Sigmoid colon (tissue), 6 donors: ENCODE measurements at regions not wholly inside any gene's neighbourhood (a gene's known extent, or its start where the extent isn't known, plus 50 kb on each side); places are given as distances from the start of the nearest gene placed in this dataset.

Source experiments
- DNase-seq: peaks from one replicate; pipeline ENCODE4 v3.0.0-alpha.2; 2019
- H3K27ac ChIP-seq, 4 donors: fragments of 200-600 bp; sonication (generic); one replicate each; pipeline ENCODE4 v1.5.1; 2016 to 2019; ENCODE audit warnings: mild to moderate bottlenecking in 1 of 4
- H3K27me3 ChIP-seq, 3 donors: fragments of 200-600 bp; sonication (generic); one replicate each; pipeline ENCODE4 v1.5.1; 2019; ENCODE audit warnings: mild to moderate bottlenecking in 1 of 3
- H3K36me3 ChIP-seq, 4 donors: fragments of 200-600 bp; sonication (generic); one replicate each; pipeline ENCODE4 v1.5.1; 2016 to 2019
- H3K4me1 ChIP-seq, 4 donors: fragments of 200-600 bp; sonication (generic); one replicate each; pipeline ENCODE4 v1.5.1; 2017 to 2019
- H3K4me3 ChIP-seq, 4 donors: fragments of 200-600 bp; sonication (generic); one replicate each; pipeline ENCODE4 v1.5.1; 2017 to 2019; ENCODE audit warnings: mild to moderate bottlenecking in 2 of 4, moderate library complexity in 1 of 4
- H3K9me3 ChIP-seq, 4 donors: fragments of 200-600 bp in 3 of 4; sonication (generic) in 3 of 4; one replicate each; pipeline versions ENCODE4 v1.5.1 to v1.6.1; 2013 to 2019
- EP300 ChIP-seq, 4 donors: sonication (generic); formaldehyde crosslinking; IDR thresholded peaks; one replicate each; pipeline ENCODE4 v1.6.1; 2017; ENCODE audit warnings: antibody characterized with exemption in 4 of 4
- POLR2A ChIP-seq, 2 donors: fragments of 450-650 bp; IDR thresholded peaks; one replicate each; pipeline ENCODE4 v1.6.1; 2016; ENCODE audit warnings: antibody characterized with exemption in 2 of 2, mild to moderate bottlenecking in 2 of 2, moderate library complexity in 2 of 2
- POLR2AphosphoS5 ChIP-seq, 4 donors: sonication (generic); formaldehyde crosslinking; IDR thresholded peaks; one replicate each; pipeline ENCODE4 v1.6.1; 2017; ENCODE audit warnings: antibody characterized with exemption in 4 of 4
- WGBS, 2 donors: extraction: QIAGEN DNeasy Blood & Tissue Kit; methylation state at CpG; one replicate each; pipeline ENCODE4 v1.1.7; 2013; 5-methylcytosine and 5-hydroxymethylcytosine counted together
- intact Hi-C: fragments of 100-400 bp; cut with DNase I; formaldehyde crosslinking; loops from one replicate; pipeline ENCODE4 v1.15.1; 2023
- TF ChIP-seq, protein P1 (sequence below), 4 experiments: fragments of 450-650 bp in 3 of 4; fragments of 200-600 bp in 1 of 4; IDR thresholded peaks; one replicate each; pipeline ENCODE4 v1.5.1; 2016 to 2019; ENCODE audit warnings: antibody characterized with exemption in 4 of 4, mild to moderate bottlenecking in 3 of 4, moderate library complexity in 2 of 4
- donor health status: healthy with polysubstance abuse.
- donor health status: healthy.

DNA sequence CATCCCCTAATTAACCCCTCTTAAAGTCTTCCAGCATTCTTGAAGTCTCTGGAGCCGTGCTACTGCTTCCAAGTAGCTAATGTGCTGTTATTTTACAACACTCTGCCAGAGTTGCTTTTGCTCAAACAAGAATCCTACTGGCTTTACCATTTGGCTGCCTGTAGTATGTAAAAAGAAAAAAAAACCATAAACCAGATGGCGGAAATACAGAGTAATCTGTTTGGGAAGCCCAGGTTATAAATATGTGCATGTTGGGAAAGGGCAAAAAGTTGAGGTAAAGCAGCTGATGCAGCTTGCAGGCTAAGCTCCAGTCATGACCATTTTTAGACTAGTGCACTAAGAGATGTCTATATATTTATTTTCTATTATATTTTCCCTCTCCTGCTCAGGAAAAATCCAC lies 313.2 kb upstream of the ETAA1 start:
- DNase-seq, result no peak
- whole genome bisulfite sequencing, 2 donors, result 44 to 55% methylated on average over 2 of the region's 2 CpGs

DNA sequence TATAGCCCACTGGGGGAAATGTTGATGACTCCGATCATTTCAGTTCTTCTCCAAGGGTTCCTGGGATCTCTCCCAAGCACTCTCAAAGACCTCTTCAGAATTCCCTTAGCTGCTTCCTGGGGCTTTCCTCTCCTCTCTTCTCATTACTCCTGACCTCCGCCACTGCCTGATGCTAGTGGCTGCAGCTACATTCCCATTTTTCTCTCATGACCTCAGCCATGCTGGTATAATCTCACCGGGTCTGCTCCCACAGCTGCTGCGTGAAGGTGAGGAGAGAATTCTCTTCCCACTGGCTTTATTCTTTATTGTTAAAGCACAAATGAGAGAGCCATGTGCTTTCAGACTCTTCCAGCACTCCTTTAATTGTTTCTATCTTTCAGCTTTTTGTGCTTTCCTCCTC lies 312.0 kb upstream of the ETAA1 start:
- H3K27me3 ChIP-seq, result no peaks in the 10 kb centered on the region
- WGBS, 2 donors, result 82 to 85% methylated on average over 4 of the region's 4 CpGs
- no peaks in the 10 kb centered on the region for H3K36me3 ChIP-seq
- H3K4me3 ChIP-seq, result no peak overlapping the region
- peaks cover 0 to 4% (median 0%) of the 10 kb centered on the region in 4 donors for H3K9me3 ChIP-seq
- H3K27ac ChIP-seq, result peak overlapping the region in 3 of 4 donors; percentile 54 to 79 (median 77)
- H3K4me1 ChIP-seq, result peaks cover 0 to 46% (median 30%) of the 10 kb centered on the region in 4 donors
- intact Hi-C loops, result loop anchor here (10.0 kb wide), 1 partner anchor 240 kb away; no protein-coding TSS in a partner anchor
- TF ChIP-seq, protein P1, sequence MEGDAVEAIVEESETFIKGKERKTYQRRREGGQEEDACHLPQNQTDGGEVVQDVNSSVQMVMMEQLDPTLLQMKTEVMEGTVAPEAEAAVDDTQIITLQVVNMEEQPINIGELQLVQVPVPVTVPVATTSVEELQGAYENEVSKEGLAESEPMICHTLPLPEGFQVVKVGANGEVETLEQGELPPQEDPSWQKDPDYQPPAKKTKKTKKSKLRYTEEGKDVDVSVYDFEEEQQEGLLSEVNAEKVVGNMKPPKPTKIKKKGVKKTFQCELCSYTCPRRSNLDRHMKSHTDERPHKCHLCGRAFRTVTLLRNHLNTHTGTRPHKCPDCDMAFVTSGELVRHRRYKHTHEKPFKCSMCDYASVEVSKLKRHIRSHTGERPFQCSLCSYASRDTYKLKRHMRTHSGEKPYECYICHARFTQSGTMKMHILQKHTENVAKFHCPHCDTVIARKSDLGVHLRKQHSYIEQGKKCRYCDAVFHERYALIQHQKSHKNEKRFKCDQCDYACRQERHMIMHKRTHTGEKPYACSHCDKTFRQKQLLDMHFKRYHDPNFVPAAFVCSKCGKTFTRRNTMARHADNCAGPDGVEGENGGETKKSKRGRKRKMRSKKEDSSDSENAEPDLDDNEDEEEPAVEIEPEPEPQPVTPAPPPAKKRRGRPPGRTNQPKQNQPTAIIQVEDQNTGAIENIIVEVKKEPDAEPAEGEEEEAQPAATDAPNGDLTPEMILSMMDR (IDR thresholded peaks at IDR 0.05), result no peak
- no peak for TF ChIP-seq POLR2A (IDR thresholded peaks at IDR 0.05)
- TF ChIP-seq EP300 (IDR thresholded peaks at IDR 0.05), result no peak
- TF ChIP-seq POLR2AphosphoS5 (IDR thresholded peaks at IDR 0.05), result no peak
- DNase-seq, result no peak

More for the DNA sequence above, 313.2 kb upstream of the ETAA1 start:
- Histone ChIP-seq H3K4me3 (no peak overlapping the region), H3K27me3 (no peaks in the 10 kb centered on the region), H3K9me3 (peaks cover 0 to 4% (median 0%) of the 10 kb centered on the region in 4 donors), H3K4me1 (peaks cover 0 to 57% (median 37%) of the 10 kb centered on the region in 4 donors), H3K27ac (peak overlapping the region in 3 of 4 donors; percentile 54 to 79 (median 77)), H3K36me3 (no peaks in the 10 kb centered on the region)
- TF ChIP-seq, protein P1 (IDR thresholded peaks at IDR 0.05), result no peak
- TF ChIP-seq POLR2AphosphoS5 (IDR thresholded peaks at IDR 0.05) (peak; percentile 50 to 81 (median 76)), POLR2A (IDR thresholded peaks at IDR 0.05) (no peak), EP300 (IDR thresholded peaks at IDR 0.05) (peak in 3 of 4 donors; percentile 36 to 72 (median 69))
- intact Hi-C loops, result loop anchor here (10.0 kb wide), 1 partner anchor 241 kb away; no protein-coding TSS in a partner anchor

DNA sequence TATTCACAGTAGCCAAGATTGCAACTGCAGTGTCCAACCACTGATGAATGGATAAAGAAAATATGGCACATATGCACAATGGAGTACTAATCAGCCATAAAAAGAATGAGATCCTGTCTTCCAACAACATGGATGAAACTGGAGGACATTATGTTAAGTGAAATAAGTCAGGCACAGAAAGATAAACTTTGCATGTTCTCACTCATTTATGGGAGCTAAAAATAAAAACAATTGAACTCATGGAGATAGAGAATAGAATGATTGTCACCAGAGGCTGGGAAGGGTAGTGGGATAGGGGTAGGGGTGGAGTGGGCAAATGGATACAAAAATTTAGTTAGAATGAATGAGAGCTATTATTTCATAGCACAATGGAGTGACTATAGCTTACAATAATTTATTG lies 305.5 kb upstream of the ETAA1 start:
- no peaks in the 10 kb centered on the region for H3K27me3 ChIP-seq
- H3K9me3 ChIP-seq, result no peaks in the 10 kb centered on the region
- peaks cover 0 to 27% (median 20%) of the 10 kb centered on the region in 4 donors for H3K4me1 ChIP-seq
- no peak for TF ChIP-seq EP300 (IDR thresholded peaks at IDR 0.05)
- TF ChIP-seq POLR2A (IDR thresholded peaks at IDR 0.05), result no peak
- TF ChIP-seq, protein P1 (IDR thresholded peaks at IDR 0.05), result no peak
- TF ChIP-seq POLR2AphosphoS5 (IDR thresholded peaks at IDR 0.05), result no peak
- no peak overlapping the region for H3K4me3 ChIP-seq
- H3K36me3 ChIP-seq, result no peaks in the 10 kb centered on the region
- intact Hi-C loops, result no loop called here
- DNase-seq, result no peak
- no peak overlapping the region for H3K27ac ChIP-seq

DNA sequence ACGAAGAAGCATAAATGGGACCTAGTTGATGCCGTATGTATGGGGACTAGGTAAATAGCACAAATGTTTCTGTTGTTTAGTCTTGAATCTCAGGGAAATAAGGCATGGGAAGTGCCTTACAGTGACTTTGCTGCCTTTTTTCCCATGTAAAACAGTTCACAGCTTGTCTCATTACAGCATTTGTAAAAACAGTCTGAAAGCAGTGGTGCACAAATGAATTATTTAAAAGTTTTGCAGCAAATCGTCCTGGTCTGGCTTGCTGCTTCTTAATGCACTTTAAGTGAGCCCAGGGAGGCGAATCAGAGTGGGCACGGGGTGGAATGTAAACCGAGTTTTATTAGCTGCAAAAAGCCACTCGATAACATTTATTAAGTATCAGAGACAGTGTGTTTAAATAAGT lies 302.0 kb upstream of the ETAA1 start:
- TF ChIP-seq, protein P1 (IDR thresholded peaks at IDR 0.05), result no peak
- no peak for TF ChIP-seq POLR2AphosphoS5 (IDR thresholded peaks at IDR 0.05)
- no peak for TF ChIP-seq EP300 (IDR thresholded peaks at IDR 0.05)
- no peak for TF ChIP-seq POLR2A (IDR thresholded peaks at IDR 0.05)
- DNase-seq, result no peak
- Histone ChIP-seq H3K27ac (peak overlapping the region in 3 of 4 donors; percentile 14 to 28 (median 22)), H3K36me3 (no peaks in the 10 kb centered on the region), H3K4me1 (peaks cover 0 to 37% (median 18%) of the 10 kb centered on the region in 4 donors), H3K9me3 (no peaks in the 10 kb centered on the region), H3K27me3 (no peaks in the 10 kb centered on the region), H3K4me3 (no peak overlapping the region)
- intact Hi-C loops, result no loop called here
- 71% methylated on average over 7 of the region's 7 CpGs for WGBS, 2 donors

DNA sequence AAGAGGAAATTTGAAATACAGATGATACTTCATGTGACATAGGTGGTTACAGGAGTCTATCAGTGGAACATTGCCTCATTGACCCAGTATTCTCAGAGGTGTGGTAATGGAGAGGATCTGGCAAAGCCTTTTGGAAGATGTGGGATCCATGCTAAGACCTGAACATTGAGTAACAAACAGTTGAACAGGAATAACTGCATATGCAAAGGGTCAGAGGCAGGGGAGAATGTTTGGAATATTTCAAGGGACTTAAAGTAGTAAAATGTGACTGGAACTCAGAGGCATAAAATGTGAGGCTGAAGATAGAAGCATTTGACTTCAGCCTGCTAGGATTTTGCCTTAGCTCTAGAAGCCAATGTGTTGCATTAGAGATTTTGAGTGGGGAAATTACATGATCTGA lies 300.2 kb upstream of the ETAA1 start:
- intact Hi-C loops, result no loop called here
- no peaks in the 10 kb centered on the region for H3K27me3 ChIP-seq
- H3K27ac ChIP-seq, result no peak overlapping the region
- DNase-seq, result no peak
- H3K4me3 ChIP-seq, result no peak overlapping the region
- TF ChIP-seq EP300 (IDR thresholded peaks at IDR 0.05), result no peak
- TF ChIP-seq, protein P1 (IDR thresholded peaks at IDR 0.05), result no peak
- no peak for TF ChIP-seq POLR2A (IDR thresholded peaks at IDR 0.05)
- TF ChIP-seq POLR2AphosphoS5 (IDR thresholded peaks at IDR 0.05), result no peak
- no peaks in the 10 kb centered on the region for H3K36me3 ChIP-seq
- H3K9me3 ChIP-seq, result no peaks in the 10 kb centered on the region
- peaks cover 0 to 37% (median 18%) of the 10 kb centered on the region in 4 donors for H3K4me1 ChIP-seq
